Activated CD4-positive, alpha-beta memory T cell treated with anti-CD3 and anti-CD28 coated beads, Interleukin-2, amount 10 ng/mL, durations not matched to agents 7 days and 5 days (primary cell): ENCODE measurements at regions not wholly inside any gene's neighbourhood (a gene's known extent, or its start where the extent isn't known, plus 50 kb on each side); places are given as distances from the start of the nearest gene placed in this dataset.
"Not testable (repeated sequence)": the region's sequence is repeated elsewhere in the genome, so short reads cannot be mapped to it uniquely, and the experiment has no call there.

Experiments used
- CTCF ChIA-PET: fragments of 350-600 bp; sonication (Branson Sonifier 250); formaldehyde crosslinking; loops from one replicate; lab custom pipeline; 2021; ENCODE audit warnings: antibody characterized with exemption, inconsistent platforms; lab: Charles Lee
- POLR2A ChIA-PET: fragments of 350-600 bp; sonication (Branson Sonifier 250); formaldehyde crosslinking; loops from one replicate; lab custom pipeline; 2021; ENCODE audit warnings: antibody characterized with exemption; lab: Charles Lee
- DNase-seq: peaks from one replicate; pipeline ENCODE4 v3.0.0-alpha.2; 2020
- H3K27ac Mint-ChIP-seq: one replicate; pipeline ENCODE4 v1.8.0; 2021; ENCODE audit warnings: mild to moderate bottlenecking, mixed read lengths
- H3K27me3 Mint-ChIP-seq: one replicate; pipeline ENCODE4 v1.8.0; 2021; ENCODE audit warnings: mixed read lengths
- H3K36me3 Mint-ChIP-seq: one replicate; pipeline ENCODE4 v1.8.0; 2021; ENCODE audit warnings: low read depth, mixed read lengths
- H3K4me1 Mint-ChIP-seq: one replicate; pipeline ENCODE4 v1.8.0; 2021; ENCODE audit warnings: mixed read lengths
- H3K4me3 Mint-ChIP-seq: one replicate; pipeline ENCODE4 v1.8.0; 2021; ENCODE audit warnings: mild to moderate bottlenecking, mixed read lengths
- H3K9me3 Mint-ChIP-seq: one replicate; pipeline ENCODE4 v1.8.0; 2021; ENCODE audit warnings: mixed read lengths

DNA sequence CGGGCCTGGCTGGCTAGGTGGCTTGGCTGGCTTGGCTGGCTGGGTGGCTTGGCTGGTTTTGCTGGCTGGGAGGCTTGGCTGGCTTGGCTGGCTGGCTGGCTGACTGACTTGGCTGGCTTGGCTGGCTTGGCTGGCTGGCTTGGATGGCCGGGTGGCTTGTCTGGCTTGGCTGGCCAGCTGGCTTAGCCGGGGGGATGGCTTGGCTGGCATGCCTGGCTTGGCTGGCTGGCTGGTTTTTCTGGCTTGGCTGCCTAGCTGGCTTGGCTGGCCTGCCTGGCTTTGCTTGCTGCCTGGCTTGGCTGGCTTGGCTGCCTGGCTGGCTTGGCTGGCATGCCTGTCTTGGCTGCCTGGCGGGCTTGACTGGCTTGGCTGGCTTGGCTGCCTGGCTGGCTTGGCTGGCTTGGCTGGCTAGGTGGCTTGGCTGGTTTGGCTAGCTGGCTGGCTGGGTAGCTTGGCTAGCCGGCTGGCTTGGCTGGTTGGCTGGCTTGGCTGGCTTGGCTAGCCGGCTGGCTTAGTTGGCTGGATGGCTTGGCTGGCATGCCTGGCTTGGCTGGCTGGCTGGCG, 2829.6 kb downstream of the RPIA start:
- H3K4me3 Mint-ChIP-seq, DNase-seq, POLR2A ChIA-PET, CTCF ChIA-PET, H3K4me1 Mint-ChIP-seq, H3K27me3 Mint-ChIP-seq, H3K9me3 Mint-ChIP-seq, H3K36me3 Mint-ChIP-seq, H3K27ac Mint-ChIP-seq: not testable (repeated sequence)

DNA sequence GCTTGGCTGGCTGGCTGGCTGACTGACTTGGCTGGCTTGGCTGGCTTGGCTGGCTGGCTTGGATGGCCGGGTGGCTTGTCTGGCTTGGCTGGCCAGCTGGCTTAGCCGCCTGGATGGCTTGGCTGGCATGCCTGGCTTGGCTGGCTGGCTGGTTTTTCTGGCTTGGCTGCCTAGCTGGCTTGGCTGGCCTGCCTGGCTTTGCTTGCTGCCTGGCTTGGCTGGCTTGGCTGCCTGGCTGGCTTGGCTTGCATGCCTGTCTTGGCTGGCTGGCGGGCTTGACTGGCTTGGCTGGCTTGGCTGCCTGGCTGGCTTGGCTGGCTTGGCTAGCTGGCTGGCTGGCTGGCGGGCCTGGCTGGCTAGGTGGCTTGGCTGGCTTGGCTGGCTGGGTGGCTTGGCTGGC, 2830.5 kb downstream of the RPIA start:
- DNase-seq, POLR2A ChIA-PET, CTCF ChIA-PET, H3K9me3 Mint-ChIP-seq, H3K27ac Mint-ChIP-seq, H3K27me3 Mint-ChIP-seq, H3K4me1 Mint-ChIP-seq, H3K36me3 Mint-ChIP-seq, H3K4me3 Mint-ChIP-seq: not testable (repeated sequence)

DNA sequence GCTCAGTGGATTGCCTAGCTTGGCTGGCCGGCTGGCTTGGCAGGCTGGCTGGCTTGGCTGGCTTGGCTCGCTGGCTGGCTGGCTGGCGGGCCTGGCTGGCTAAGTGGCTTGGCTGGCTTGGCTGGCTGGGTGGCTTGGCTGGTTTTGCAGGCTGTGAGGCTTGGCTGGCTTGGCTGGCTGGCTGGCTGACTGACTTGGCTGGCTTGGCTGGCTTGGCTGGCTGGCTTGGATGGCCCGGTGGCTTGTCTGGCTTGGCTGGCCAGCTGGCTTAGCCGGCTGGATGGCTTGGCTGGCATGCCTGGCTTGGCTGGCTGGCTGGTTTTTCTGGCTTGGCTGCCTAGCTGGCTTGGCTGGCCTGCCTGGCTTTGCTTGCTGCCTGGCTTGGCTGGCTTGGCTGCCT, 2831.4 kb downstream of the RPIA start:
- DNase-seq, H3K36me3 Mint-ChIP-seq, H3K27ac Mint-ChIP-seq, H3K9me3 Mint-ChIP-seq, H3K27me3 Mint-ChIP-seq, H3K4me1 Mint-ChIP-seq, H3K4me3 Mint-ChIP-seq, POLR2A ChIA-PET, CTCF ChIA-PET: not testable (repeated sequence)

DNA sequence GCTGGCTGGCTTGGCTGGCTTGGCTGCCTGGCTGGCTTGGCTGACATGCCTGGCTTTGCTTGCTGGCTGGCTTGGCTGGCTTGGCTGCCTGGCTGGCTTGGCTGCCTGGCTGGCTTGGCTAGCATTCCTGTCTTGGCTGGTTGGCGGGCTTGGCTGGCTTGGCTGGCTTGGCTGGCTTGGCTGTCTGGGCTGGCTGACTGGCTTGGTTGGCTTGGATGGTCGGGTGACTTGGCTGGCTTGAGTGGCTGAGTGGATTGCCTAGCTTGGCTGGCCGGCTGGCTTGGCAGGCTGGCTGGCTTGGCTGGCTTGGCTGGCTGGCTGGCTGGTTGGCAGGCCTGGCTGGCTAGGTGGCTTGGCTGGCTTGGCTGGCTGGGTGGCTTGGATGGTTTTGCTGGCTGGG, 2832.3 kb downstream of the RPIA start:
- H3K27me3 Mint-ChIP-seq, CTCF ChIA-PET, POLR2A ChIA-PET, H3K27ac Mint-ChIP-seq, H3K4me3 Mint-ChIP-seq, H3K36me3 Mint-ChIP-seq, H3K4me1 Mint-ChIP-seq, DNase-seq, H3K9me3 Mint-ChIP-seq: not testable (repeated sequence)

DNA sequence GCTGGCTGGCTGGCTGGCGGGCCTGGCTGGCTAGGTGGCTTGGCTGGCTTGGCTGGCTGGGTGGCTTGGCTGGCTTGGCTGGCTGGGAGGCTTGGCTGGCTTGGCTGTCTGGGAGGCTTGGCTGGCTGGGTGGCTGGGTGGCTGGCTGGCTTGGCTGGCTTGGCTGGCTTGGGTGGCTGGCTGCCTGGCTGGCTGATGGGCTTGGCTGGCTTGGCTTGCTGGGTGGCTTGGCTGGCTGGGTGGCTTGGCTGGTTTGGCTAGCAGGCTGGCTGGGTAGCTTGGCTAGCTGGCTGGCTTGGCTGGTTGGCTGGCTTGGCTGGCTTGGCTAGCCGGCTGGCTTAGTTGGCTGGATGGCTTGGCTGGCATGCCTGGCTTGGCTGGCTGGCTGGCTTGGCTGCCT, 2834.1 kb downstream of the RPIA start:
- H3K4me1 Mint-ChIP-seq, H3K27ac Mint-ChIP-seq, CTCF ChIA-PET, H3K27me3 Mint-ChIP-seq, POLR2A ChIA-PET, H3K36me3 Mint-ChIP-seq, H3K9me3 Mint-ChIP-seq, H3K4me3 Mint-ChIP-seq, DNase-seq: not testable (repeated sequence)

DNA sequence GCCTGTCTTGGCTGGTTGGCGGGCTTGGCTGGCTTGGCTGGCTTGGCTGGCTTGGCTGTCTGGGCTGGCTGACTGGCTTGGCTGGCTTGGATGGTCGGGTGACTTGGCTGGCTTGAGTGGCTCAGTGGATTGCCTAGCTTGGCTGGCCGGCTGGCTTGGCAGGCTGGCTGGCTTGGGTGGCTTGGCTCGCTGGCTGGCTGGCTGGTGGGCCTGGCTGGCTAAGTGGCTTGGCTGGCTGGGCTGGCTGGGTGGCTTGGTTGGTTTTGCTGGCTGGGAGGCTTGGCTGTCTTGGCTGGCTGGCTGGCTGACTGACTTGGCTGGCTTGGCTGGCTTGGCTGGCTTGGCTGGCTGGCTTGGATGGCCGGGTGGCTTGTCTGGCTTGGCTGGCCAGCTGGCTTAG, 2834.6 kb downstream of the RPIA start:
- H3K4me1 Mint-ChIP-seq, H3K27me3 Mint-ChIP-seq, H3K36me3 Mint-ChIP-seq, H3K4me3 Mint-ChIP-seq, H3K9me3 Mint-ChIP-seq, DNase-seq, POLR2A ChIA-PET, H3K27ac Mint-ChIP-seq, CTCF ChIA-PET: not testable (repeated sequence)

DNA sequence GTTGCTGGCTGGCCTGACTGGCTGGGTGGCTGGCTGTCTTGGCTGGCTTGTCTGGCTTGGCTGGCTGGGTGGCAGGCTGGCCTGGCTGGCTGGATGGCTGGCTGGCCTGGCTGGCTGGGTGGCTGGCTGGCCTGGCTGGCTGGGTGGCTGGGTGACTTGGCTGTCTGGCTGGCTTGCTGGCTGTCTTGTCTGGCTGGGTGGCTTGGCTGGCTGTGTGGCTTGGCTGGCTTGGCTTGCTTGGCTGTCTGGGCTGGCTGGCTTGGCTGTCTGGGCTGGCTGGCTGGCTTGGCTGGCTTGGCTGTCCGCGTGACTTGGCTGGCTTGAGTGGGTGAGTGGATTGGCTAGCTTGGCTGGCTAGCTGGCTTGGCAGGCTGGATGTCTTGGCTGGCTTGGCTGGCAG, 2835.6 kb downstream of the RPIA start:
- CTCF ChIA-PET, H3K4me3 Mint-ChIP-seq, H3K27ac Mint-ChIP-seq, DNase-seq, H3K9me3 Mint-ChIP-seq, H3K27me3 Mint-ChIP-seq, H3K4me1 Mint-ChIP-seq, POLR2A ChIA-PET, H3K36me3 Mint-ChIP-seq: not testable (repeated sequence)

DNA sequence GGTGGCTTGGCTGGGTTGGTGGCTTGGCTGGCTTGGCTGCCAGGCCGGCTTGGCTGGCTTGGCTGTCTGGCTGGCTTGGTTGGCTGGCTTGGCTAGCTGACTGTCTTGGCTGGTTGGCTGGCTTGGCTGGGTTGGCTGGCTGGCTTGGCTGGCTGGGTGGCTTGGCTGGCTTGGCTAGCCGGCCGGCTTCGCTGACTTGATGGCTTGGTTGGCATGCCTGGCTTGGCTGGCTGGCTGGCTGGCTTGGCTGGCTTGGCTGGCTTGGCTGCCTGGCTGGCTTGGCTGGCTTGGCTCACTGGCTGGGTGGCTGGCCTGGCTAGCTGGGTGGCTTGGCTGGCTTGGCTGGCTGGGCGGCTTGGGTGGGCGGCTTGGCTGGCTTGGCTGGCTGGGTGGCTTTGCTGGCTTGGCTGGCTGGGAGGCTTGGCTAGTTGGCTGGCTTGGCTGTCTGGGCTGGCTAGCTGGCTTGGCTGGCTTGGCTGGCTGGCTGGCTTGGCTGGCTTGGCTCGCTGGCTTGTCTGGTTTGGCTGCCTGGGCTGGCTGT, 2836.1 kb downstream of the RPIA start:
- H3K9me3 Mint-ChIP-seq, H3K4me3 Mint-ChIP-seq, H3K27ac Mint-ChIP-seq, H3K27me3 Mint-ChIP-seq, POLR2A ChIA-PET, DNase-seq, H3K36me3 Mint-ChIP-seq, H3K4me1 Mint-ChIP-seq, CTCF ChIA-PET: not testable (repeated sequence)

DNA sequence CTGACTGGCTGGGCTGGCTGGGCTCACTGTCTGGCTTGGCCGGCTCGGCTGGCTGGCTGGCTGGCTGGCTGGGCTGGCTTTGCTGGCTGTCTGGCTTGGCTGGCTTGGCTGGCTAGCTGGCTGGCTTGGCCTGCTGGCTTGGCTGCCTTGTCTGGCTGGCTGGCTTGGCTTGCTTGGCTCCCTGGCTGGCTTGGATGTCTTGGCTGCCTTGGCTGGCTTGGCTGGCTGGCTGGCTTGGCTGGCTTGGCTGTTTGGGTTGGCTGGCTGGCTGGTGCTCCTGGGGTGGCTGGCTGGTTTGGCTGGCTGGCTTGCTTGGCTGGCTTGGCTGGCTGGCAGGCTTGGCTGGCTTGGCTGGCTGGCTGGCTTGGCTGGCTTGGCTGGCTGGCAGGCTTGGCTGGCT, 2836.9 kb downstream of the RPIA start:
- H3K27me3 Mint-ChIP-seq, H3K4me1 Mint-ChIP-seq, POLR2A ChIA-PET, H3K27ac Mint-ChIP-seq, H3K4me3 Mint-ChIP-seq, CTCF ChIA-PET, H3K9me3 Mint-ChIP-seq, H3K36me3 Mint-ChIP-seq, DNase-seq: not testable (repeated sequence)

DNA sequence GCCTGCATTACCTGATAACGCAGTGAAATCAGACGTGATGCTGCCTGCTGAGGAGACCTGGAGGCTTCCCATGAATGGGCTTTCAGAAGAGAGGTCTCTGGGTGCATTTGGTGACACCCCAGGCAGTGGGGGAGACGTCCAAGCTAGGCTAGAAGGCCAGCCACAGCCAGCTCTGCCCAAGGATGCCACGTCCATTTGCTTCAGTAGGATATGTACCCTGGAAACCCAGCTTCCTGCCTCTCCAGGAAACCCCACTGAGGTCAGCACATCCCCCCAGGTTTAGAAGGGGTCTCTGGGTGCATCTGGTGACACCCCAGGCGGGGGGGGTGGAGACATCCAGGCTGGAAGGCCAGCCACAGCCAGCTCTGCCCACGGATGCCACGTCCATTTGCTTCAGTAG, 2844.6 kb downstream of the RPIA start:
- POLR2A ChIA-PET, CTCF ChIA-PET, H3K4me1 Mint-ChIP-seq, H3K4me3 Mint-ChIP-seq, H3K27ac Mint-ChIP-seq, H3K27me3 Mint-ChIP-seq, DNase-seq, H3K36me3 Mint-ChIP-seq, H3K9me3 Mint-ChIP-seq: not testable (repeated sequence)

DNA sequence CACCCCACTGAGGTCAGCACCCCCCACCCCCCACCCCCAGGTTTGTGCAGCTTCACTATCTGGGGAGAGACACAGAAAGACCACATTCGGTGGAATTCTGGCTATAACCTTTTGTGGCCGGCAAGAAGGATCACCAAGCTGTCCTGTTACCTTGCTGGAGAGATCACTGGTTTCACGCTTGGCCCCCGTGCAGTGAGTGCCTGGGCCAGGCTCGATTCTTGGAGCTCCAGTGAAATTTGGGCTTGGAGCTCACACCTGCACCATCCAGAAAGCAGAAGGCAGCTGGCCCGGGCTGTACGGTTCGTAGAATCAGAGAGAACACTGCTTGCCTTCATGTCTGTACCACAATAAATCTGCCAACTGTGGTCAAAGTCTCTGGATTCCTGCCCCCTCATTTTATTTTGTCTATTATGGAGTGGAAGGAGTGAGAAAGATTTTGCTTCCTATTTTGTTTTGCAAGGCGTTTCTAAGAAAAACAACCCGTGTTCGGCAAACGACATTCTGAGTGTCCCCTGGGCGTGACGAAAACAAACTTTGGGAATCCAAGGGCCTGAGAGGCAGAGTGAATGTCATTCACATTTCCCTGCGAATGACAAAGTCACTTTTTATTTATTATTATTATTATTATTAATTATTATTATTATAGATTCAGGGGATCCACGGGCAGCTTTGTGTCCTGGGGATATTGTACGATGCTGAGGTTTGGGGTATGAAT, 2845.2 kb downstream of the RPIA start:
- CTCF ChIA-PET, H3K27ac Mint-ChIP-seq, DNase-seq, H3K36me3 Mint-ChIP-seq, POLR2A ChIA-PET, H3K27me3 Mint-ChIP-seq, H3K9me3 Mint-ChIP-seq, H3K4me3 Mint-ChIP-seq, H3K4me1 Mint-ChIP-seq: not testable (repeated sequence)

DNA sequence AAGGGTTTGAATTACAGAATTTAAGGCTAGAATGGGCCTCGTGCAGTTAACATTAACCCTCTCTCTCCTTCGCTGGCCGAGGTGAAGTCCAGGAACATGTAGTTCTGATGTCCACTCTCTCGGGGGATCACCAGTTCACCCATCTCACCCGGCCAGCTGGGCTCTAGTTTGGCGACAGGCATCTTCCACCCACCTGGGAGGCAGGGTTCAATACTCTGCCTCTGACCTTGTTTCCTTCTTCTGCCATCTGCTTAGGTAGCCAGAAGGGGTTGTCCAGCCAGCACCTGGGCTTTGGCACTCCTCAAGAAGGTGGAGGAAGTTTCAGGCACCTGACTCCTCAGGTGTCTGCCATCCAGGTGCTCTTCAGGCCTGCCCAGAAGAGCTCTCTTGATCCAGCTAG, 2857.8 kb downstream of the RPIA start:
- H3K4me1 Mint-ChIP-seq, H3K9me3 Mint-ChIP-seq, H3K27ac Mint-ChIP-seq, POLR2A ChIA-PET, H3K4me3 Mint-ChIP-seq, H3K36me3 Mint-ChIP-seq, H3K27me3 Mint-ChIP-seq, DNase-seq, CTCF ChIA-PET: not testable (repeated sequence)

DNA sequence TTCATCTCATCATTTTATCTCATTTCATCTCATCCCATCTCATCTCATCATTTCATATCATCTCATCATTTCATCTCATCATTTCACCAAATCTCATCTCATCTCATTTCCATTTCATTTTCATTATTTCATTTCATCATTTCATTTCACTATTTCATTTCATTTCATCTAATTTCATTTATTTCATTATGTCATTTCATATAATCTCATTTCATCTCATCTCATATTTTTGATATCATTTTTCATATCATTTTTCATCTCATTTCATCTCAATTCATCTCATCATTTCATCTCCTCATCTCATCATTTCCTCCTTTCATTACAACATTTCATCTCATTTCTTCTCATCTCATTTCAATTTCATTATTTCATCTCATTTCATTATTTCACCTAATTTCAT, 2866.8 kb downstream of the RPIA start:
- DNase-seq, CTCF ChIA-PET, H3K27ac Mint-ChIP-seq, H3K4me3 Mint-ChIP-seq, POLR2A ChIA-PET, H3K4me1 Mint-ChIP-seq, H3K36me3 Mint-ChIP-seq, H3K27me3 Mint-ChIP-seq: not testable (repeated sequence)
- H3K9me3 Mint-ChIP-seq: peaks cover 14% of the 10 kb centered on the region

DNA sequence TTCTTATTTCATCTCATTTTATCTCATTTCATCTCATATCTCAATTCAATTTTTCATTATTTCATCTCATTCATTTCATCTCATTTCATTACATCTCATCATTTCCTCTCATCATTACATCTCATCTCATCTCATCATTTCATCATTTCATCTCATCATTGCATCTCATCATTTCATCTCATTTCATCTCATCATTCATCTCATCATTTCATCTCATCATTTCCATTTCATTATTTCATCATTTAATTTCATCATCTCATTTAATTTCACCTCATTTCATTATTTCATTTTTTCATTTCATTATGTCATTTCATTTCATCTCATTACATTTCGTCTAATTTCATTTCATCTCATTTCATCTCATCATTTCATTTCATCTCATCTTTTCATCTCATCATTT, 2867.8 kb downstream of the RPIA start:
- H3K4me3 Mint-ChIP-seq, H3K27me3 Mint-ChIP-seq, H3K4me1 Mint-ChIP-seq, POLR2A ChIA-PET, H3K36me3 Mint-ChIP-seq, DNase-seq, H3K27ac Mint-ChIP-seq, CTCF ChIA-PET: not testable (repeated sequence)
- H3K9me3 Mint-ChIP-seq: peaks cover 14% of the 10 kb centered on the region
